Frontal cortex (tissue), 3 donors: ENCODE measurements at regions not wholly inside any gene's neighbourhood (a gene's known extent, or its start where the extent isn't known, plus 50 kb on each side); places are given as distances from the start of the nearest gene placed in this dataset.

Experiments
- DNase-seq, 2 donors: peaks; one replicate each; pipeline ENCODE4 v3.0.0; 2012; ENCODE audit warnings: low spot score in 2 of 2
- FAIRE-seq: peaks from 2 replicates; lab custom pipeline; 2012; peaks lifted over from hg19 to GRCh38; lab: Jason Lieb, UNC
- donor health status: control.
- donor health status: control.
- donor health status: control.

DNA sequence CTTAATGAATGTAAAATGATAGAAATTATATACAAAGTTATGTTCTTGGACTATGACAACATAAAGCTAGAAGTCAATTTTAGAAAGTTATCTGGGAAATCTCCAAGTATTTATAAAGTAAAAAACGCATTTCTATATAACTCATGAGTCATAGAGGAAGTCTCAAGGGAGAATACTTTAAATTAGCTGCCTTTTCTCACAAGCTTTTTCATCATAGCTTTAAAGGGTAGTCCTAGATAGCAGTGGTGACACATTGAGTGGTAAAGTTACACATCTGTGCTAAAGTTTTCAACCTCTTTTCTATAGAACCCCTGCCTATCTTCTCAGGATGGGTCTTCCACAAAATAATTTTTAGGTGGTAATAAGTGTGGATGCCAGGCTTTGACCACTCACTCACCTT lies 598.3 kb upstream of the FAM174A start:
- DNase-seq (no peak), FAIRE-seq (no peak)

DNA sequence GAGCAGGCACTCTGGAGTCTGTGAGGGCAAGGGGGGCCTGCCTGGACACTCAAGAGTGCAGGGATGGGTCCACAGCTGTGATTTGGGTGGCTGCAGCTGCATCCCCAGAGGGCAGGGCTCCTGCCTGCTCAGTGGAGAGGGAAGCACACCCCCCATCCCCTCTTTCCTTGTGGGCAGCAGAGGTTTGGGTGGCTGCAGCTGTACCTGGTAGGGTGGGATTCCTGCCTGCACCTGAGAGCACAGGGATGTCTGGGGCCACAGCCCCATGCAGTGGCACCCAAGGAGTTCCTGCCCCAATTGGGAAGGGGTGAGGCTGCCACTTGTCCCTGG lies 605.4 kb upstream of the FAM174A start:
- FAIRE-seq, result no peak
- no peak for DNase-seq

DNA sequence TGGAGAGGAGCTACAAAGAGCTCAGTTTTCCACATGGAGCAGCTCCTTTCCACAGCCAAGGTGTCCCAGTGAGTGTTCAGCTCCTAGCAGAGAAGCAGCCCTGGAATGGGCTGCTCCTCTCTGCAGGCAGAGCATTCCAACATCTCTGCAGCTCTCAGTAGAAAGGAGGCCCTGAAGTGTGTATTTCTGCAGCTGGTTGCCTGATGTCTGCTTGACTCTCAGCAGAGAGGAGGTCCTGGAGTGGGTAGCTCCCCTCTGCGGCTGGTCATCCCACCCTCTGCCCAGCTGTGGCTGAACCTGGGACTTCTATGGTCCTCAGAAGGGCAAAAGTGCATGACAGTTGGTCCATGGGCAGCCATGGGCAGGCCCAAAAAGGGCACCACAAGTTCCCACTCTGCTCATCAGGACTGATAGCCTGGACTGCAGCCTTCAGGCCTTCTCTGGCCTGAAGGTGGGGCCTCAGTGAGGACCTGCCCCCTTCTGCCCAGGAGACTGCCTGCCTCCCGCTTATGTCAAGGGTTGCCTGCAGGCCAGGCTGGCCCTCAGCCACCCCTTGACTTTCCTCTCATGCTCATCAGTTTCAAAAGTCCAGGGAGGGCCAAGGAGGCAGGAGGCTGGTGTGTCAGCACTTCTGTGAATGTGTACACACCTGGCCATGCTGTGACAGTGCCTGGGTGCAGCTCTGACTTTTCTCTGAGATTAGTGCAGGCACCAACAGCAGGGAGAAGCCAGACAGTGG lies 605.9 kb upstream of the FAM174A start:
- DNase-seq (no peak), FAIRE-seq (no peak)

DNA sequence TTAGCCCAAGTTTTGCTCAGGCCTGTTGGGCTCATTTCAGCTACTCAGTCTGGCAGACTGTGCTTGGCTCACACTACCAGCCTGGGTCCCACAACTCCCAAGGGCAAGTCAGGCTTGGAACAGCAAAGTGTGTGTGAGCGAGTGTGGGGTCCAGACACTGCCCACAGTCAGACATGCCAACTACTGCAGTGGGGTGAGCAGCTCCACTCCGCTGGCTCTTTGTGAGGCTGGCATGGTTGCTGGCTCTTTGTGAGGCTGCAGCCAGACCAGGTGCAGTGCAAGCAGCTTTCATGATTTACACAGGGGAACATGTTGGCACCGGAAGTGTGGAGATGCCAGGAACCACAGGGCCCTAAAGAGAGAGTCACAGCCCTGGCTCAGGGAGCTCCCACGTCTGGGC lies 606.7 kb upstream of the FAM174A start:
- no peak for DNase-seq
- no peak for FAIRE-seq

DNA sequence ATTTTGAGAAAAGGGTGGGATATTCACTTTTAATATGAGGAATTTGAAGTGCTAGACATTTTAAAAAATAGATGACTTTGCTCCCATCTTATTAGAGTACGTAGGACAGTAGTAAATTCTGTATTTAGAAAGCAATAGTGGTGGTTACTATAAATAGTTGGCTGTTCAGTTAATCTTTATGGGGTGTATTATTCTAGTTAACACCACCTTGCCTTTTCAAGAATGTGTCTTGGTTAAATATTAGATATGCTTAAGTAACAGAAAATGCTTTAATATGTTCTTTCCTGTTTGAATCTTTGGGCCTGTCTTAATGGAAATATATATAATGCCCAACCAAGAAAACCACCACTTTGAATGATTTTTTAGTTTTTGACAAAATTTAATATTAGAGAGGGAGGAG lies 608.7 kb upstream of the FAM174A start:
- FAIRE-seq (no peak), DNase-seq (no peak)

DNA sequence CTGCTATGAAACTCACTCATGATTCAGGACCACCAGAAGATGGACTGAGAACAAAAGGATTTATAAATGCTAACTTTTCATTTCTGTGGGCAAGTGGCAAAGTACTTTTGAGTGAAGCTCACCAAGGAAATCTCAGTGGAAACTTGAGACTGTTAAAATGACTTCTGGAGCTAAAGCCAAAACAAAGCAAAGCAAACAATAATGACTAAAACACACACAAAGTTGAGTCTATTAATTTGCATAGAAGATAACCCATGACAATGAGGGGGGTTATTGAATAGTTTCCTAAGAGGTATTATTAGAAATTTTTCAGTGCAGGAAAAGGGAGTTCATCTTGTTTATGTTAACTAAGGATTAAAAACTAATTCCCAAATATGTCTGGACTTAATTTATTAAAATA lies 612.8 kb upstream of the FAM174A start:
- FAIRE-seq, result no peak
- DNase-seq, result no peak

DNA sequence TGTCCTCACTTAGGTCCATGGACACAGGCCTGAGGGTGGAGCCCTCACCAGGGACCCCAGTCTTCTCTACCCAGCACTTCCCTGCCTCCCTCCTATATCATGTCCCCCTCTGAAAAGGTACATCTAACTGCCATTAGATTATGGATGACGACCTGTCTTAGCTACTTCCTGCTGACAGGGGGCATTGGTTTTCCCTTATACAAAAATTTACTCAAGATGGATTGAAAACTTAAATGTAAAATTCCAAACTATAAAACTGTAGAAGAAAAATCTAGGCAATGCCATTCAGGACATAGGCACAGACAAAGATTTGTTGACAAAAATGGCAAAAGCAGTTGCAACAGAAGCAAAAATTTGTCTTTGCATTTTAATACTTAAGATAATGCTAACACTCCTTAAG lies 623.2 kb upstream of the FAM174A start:
- DNase-seq, result no peak
- no peak for FAIRE-seq

DNA sequence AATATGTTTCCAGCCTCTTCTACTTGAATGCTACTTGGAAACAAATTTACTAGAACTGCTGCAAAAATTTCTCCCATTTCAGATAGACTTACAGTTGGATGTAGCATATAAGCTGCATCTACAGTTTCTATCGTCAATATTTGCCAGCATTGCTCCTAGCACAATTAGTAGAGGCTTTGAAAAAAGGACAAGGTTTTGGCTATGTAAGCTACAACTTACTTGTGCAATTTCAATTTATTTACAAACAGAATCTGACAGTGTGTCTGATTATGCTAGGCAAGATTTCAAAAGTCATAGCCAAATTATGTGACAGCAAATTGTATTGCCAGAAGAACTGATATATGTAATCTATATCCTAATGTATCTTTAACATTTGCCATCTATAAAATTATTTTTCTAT lies 628.4 kb upstream of the FAM174A start:
- FAIRE-seq (no peak), DNase-seq (no peak)

DNA sequence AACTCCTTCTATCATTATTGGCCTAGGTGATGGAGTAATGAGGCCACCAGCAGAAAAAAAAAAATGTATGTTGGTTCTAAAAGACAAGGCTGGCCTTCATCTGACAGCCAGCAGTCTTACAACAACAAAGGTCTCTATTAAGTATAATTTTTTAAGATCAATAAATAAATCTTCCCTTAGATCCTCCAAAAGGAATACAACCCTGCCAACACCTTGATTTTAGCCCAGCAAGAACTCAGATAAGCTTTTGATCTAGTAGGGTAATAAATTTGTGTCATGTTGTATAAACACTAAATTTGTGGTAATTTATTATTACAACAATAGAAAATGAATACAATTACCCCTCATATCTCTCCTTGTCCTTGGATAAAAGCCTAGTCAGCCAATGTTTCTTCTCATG lies 633.2 kb upstream of the FAM174A start:
- DNase-seq (no peak), FAIRE-seq (no peak)

DNA sequence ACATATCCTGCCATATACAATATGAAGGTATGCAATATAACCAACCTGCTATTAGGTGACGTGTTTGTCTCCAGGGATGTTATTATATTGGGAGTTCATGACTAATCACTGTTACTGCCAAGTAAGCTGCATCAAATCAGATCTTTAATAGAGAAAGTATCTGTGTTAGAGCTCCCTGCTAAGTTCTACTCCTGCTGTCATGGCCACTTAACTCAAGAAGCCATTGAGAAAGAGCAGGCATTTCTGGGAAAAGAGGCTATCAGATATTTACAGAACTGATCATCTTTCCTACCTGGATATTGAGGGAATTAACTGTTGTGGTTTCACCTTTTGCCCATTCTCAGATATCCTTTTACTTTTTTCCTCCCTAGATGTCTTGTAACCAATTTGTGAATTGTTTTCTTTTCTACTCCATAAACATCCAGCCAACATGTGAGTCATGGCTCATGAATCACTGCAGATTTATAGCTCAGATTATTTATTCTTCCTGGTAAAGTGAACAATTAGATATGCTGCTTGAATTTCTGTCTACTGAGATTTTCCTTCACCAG lies 634.8 kb upstream of the FAM174A start:
- DNase-seq, result no peak
- no peak for FAIRE-seq

DNA sequence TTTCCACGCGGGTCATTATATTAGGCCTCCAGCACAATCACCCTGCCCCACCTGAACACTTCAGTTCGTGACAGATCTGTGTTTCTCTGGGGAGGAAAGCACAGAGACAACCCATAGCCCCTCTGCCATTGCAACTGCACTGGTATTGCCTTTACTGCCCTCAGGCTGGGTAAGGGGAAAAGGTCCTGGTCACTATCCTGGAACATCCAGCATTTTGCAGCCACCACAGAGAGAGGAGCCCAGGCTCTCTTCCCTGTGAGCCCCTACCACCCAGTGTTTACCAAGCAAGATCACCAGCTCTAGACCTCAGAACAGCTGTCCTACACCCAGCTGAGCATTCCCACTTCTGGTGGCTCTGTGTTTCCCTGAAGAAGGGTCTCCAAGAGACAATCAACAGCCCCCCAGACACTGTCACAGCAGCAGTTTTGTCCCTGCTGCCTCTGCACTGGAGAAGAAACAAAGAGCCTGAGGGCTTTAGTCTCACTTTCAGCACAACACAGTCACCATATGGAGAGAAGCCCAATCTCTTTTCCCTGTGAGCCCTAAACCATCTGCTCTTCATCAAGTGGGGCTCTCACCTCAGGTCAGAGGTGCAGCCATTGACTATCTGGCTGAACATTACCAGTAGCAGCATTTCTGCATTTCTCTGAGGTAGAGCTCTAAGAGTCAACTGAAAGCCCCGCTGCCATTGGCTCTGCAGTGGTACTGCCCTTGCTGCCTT lies 655.2 kb upstream of the FAM174A start:
- DNase-seq, result no peak
- no peak for FAIRE-seq

DNA sequence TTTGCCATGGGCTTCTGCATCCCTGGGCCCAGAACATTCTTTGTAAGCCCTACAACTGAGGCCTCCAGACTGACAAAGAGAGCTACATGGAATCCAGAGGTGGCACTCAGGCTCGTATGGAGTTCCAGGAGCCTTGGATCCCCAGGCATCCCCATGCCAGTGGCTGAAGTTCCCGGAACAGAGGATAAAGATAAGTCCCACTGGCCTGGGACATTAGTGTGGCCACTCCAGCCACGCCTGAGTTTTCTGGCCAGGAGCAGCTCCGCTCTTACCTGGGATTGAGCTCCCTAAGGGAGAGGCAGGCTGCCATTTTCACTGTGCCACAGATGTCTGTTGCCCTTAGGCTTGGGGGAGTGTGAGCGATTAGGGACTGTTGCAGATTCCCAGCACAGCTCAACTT lies 656.3 kb upstream of the FAM174A start:
- DNase-seq (no peak), FAIRE-seq (no peak)

DNA sequence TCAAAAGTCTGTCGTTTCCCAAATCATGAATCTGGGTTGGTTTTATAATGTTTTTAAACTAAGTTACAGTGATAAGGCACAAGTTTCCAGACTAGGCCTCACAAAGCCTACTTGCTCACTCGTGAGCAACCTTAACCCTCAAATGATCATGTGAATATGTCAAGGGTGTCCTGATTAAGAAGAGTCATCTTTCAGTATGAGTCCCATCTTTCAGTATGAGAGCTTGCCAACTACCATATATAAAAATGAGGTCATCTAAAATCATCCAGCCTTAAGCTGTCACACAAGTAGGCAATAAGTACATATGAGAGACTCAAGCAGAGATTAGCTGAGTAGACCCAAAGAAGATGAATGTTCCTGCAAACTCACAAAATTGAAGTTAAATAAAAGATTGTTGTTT lies 668.4 kb upstream of the FAM174A start:
- DNase-seq, result no peak
- FAIRE-seq, result no peak

DNA sequence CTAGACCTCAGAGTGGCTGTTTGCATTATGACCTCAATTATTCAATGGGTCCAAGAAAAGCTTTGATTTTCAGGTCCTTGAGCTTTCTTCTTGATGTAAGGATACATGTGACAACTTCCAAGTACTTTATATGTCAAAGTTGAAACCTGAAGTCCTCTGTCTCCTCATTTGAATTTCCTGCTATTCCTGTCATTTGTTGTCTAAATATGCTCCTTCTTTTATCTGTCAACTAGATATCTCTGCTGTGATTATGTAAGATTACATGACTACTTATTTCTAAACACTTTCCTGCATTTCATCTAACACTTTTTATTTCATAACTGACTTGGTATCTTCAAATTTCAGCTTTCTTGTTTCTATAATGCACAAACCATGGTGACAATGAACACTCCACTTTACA lies 670.0 kb upstream of the FAM174A start:
- DNase-seq (no peak), FAIRE-seq (no peak)

DNA sequence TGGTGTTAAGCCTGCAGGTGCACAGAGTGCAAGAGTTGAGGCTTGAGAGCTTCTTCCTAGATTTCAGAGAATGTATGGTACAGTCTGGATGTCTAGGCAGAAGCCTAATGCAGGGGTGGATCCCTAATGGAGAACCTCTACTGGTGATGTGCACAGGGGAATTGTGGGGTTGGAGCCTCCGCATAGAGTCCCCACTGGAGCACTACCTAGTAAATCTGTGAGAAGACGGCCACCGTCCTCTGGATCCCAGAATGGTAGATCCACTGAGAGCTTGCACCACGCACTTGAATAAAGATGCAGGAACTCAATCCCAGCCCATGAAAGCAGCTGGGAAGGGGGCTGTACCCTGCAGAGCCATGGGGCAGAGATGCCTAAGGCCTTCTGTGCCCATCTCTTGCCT lies 699.4 kb upstream of the FAM174A start:
- no peak for DNase-seq
- no peak for FAIRE-seq

DNA sequence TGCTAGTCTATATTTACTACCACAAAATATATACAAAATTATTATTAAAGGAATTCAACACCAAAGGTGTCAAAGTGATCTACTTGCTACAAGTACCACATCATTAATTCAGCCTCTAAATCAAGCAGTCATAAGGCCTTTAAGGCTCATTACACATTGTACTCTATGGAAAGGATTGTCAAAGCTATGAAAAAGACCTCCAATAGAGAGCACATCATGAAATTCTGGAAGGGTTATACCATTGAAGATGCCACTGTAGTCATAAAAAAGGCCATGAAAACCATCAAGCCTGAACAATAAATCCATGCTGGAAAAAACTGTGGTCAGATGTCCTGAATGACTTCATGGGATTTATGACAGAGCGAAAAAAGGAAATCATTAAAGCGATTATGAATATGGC lies 708.0 kb upstream of the FAM174A start:
- no peak for FAIRE-seq
- no peak for DNase-seq

DNA sequence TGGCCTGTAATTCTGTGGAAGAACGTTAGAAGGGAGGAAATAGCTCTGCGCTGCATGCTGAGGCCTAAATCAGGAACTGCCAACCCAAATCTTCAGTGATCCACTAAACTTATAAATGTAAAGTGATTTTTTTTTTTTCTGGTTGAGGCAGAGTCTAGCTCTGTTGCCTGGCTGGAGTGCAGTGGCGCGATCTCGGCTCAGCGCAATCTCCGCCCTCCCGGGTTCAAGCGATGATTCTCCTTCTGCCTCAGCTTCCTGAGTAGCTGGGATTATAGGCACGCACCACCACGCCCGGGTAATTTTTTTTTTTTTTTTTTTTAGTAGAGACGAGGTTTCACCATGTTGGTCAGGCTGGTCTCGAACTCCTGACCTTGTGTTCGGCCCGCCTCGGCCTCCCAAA lies 717.4 kb upstream of the FAM174A start:
- FAIRE-seq, result no peak
- no peak for DNase-seq

DNA sequence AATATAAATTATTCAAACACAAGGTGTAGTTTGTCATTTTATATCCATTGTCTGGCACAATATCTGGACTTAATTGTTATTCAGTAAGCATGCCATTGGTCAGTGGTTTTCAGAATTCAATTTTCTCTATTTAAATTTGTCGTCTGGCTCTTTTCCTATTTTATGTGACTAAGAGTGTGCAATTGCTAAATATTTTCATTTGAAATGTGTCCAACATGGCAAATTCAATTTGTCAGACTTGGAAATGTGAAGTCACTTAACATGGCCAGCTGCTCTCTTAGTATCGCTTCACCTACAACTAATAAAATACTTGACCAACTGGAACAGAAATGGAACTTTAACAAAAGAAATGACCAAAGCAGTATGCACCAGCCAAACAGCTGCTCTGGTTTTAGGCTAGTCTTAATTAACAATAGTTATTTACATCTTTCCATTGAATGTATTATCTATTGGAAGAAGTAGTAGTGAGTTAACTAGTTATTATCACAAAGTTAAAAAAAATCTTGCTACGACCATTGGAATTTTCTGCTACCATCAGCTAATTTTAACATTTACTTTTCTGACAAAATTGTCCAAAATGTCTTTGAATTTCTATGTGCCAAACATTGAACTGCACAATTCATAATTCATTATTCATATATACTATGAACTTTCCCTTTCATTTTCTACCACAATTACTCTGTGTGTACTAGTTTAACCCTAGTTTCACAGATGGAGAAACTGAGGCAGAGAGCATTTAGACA lies 720.7 kb upstream of the FAM174A start:
- DNase-seq, result no peak
- FAIRE-seq, result no peak

DNA sequence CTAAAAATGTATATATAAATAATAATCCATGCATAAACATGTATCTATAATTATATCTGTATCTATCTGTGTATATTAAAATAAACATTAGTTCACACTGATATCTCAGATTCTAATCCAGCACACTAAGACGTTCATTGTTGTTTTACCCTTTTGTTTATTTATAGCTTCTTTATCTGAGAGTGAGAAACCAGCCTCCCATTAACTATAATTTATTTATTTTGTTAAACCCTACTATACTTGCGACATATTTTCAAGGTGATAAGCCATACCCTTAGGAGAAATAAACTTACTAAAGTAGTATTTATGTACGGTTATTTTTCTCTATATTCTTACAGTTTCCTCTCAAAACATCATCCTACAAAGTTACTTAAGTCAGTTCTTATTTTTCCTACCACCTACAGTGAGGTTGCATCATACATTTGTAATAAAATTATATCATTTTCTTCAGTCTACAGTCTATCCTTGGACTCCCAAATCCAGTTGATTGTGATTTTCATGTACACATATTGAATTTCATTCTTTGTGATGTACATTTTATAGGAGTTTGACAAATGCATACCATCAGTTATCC lies 726.4 kb upstream of the FAM174A start:
- DNase-seq (no peak), FAIRE-seq (no peak)

DNA sequence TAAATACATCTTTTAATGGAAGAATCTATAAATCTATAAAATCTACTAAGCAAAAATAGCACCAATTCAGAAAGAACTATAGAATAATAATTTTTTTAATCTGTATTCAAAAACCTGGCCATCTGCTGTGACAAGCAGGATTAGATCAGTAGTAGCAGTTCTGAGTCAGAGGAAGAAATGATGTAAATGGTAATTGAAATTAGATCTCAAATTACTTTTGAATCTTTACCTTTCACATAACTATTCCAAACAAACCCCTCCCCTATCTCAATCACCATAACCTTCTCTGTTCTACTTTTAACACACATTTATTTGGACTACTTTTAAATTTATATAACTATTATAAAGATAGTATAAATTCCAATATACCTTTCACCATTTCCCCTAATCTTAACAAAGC lies 727.8 kb upstream of the FAM174A start:
- FAIRE-seq (no peak), DNase-seq (no peak)

DNA sequence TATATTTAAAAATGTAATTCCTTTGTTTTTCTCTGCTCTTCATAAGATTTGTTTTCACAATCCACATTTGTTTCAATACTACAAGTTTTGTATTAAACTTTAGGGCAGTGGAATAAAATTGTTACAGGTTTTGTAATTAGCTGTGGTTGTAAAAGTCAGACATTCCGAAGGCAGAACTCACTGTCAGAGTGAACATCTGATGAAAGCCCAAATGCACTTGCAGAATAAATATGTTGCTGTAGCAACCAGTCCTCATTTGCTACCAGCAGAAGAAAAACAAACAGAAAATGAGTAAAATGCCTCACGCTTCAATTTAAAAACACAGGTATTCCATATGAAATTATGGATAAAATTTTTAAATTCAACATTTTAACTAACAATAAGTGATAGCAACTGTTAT lies 740.1 kb upstream of the FAM174A start:
- FAIRE-seq (no peak), DNase-seq (no peak)
